IPS DF 19.7 (cell line): ENCODE measurements at regions not wholly inside any gene's neighbourhood (a gene's known extent, or its start where the extent isn't known, plus 50 kb on each side); places are given as distances from the start of the nearest gene placed in this dataset.

Source experiments
- DNase-seq: peaks from one replicate; pipeline ENCODE4 v3.0.0-alpha.2; 2013; ENCODE audit warnings: low read depth, low spot score

DNA sequence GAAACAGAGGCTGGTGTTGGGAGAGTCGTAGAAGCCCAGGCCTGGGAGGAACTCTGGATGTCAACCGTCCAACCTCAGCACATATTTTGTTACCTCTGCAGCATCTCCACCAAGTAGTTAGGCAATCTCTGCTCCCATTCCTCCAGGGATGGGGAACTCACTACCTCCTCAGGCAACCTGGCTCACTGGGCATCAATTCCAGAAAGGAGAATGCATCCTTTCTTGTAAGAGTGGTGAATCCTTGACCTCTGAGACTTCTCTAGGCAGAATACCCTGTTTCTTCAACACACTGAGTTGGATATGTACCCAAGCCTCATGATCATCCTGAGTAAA lies 136.7 kb upstream of the ZMIZ1 start:
- DNase-seq = no peak

DNA sequence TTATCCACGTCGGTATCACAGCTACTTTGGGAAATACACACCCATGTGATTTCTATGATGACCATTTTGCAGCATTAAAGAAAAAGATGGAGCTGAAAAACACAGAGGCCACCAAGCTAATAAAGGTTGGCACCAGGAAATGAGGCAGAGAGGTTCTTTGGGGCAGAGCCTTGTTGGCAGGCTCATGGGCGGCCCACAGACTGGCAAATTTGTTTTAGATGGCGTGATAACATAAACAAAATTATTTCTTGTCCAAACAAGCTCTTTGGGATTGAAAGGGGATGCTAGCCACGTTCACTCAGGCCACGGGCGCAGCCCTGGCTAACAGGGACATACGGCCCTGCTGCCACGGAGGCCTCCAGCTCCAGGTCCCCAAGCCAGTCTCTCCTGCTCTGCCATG lies 135.9 kb upstream of the ZMIZ1 start:
- DNase-seq = no peak

DNA sequence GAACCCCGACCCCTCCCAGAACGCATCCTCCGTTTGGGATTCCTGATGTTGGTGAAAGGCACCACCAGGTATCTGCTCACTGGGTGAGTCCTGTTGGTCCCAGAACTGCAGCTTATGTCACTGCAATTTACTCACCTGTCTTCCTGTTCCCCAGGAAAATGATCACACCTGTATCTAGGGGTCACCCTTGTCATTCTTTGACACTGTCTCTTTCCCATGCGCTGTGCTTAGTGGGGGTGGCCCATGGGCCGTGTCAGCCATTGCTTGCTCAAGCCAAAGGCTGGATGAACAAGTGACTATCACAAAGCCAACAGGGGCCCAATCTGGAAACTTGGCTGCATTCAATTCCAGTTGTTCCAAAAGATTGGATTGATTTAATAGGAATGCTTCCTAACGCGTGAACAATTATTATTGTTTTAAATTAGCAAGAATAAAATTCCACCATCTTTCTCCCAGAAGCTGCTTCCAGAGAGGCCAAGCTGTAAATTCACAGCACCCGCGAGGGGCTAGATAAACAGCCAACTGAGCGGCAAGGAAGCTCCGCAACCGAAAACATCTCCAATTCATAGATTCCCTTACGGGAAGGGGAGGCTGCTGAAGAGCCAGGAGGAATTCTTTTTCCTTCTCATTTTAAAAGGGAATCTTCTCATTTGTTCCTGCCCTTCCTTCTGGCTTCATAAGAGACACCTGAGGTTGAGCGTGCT lies 134.8 kb upstream of the ZMIZ1 start:
- DNase-seq = no peak

DNA sequence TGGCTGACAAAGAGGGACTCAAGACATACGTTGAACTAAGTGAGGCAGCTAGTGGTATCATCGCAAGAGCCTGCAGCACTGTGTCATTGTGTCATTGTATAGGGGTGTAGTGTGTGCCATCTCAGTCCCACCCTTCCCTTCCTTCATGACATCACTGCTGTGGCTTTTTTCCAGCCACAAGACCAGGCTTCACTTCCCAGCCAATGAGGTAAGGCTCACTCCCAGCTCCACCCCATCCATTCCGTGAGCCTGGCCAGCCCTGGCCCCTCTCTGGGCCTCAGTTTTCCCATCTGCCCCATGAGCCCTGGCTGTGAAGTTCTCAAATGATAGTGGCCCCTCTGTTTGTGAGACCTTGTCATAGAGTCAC lies 134.3 kb upstream of the ZMIZ1 start:
- no peak for DNase-seq

DNA sequence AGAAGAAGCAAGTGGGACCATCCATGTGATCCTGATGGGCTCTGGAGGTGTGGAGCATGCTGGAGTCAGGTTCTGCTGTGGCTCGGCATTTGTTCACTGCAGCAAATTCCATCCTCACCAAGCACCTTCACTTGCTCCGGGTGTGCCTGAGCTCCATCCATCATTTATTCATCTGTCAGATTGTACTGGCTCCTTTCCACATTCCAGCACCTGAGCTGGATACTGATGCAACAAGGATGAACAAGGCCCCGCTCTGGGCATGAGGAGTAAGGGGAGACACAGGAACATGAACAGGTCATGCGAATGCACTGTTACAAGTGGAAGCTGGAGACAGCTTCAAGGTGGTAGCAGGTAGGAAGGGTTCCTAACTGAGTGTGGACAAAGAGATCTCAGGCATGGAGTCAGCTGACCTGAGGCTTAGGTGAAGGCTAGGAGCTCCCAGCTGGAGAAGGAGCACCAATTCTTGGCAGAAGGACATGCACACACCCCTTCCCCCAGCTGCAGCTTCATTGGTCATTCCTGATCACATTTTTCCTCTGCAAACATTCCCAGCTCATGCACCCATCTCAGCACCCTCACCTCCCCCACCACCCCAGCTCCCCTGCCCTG lies 133.7 kb upstream of the ZMIZ1 start:
- DNase-seq = no peak

GRCh38 chr10:78935697-78936407 lies 132.9 kb upstream of the ZMIZ1 start:
- DNase-seq = no peak

DNA sequence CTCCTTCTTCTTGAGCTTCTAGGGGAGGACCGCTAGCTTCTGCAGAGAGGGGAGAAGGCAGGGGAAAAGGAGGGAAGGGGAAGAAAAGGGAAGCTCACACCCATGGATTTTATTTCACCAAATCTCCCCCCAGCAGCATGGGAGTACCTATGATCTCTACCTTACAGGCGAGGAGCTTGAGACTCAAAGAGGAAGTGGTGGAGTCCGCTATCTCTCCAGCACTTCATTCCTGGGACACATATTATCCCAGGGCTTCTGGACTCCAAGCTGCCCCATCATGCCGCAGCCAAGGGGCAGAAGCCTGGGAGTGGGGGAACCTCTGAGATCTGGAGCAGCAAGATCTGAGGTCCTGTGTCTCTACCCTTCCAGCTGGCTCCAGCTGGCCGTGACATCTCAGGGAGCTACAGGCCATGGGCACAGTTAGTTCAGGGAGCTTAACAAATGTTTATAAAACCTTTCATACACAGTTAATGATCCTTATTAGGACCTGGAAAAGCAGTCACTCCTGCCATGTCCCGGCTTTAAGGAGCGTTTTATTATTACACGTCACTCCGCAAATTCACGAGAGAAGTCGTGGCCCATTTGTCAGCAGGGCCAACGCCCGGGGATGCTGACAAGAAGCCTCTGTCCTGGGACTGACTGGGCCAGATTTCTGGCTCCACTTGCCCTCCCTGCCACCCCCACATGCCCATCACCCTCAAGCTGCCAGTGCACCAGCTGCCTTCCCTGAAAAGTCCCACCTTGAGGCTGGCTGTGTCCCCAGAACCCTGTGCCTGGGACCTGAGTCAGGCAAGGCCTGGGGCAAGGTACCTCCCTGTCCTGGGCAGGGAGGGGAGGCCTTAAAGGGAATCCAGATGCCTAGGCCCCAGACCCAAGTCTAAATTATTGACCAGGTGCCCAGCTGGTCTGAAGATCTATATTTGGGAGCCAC lies 132.1 kb upstream of the ZMIZ1 start:
- DNase-seq = no peak

DNA sequence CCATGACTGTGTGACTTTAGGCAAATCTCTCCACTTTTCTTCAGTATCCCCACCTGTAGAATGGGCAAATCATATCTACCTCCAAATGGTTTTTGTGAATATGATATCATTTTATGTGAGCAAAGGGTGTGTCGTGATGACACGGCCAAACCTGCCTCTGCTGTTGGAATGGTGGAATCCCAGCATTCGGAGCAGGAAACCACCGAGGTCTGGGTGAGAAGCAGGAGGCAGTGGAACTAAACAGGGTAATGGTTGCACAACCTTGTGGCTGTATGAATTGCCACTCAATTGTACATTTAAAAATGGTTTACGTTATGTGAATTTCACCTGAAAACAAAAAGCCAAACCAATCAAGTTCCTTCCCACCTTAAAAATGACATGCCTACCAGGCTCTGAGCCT lies 131.4 kb upstream of the ZMIZ1 start:
- DNase-seq = no peak

DNA sequence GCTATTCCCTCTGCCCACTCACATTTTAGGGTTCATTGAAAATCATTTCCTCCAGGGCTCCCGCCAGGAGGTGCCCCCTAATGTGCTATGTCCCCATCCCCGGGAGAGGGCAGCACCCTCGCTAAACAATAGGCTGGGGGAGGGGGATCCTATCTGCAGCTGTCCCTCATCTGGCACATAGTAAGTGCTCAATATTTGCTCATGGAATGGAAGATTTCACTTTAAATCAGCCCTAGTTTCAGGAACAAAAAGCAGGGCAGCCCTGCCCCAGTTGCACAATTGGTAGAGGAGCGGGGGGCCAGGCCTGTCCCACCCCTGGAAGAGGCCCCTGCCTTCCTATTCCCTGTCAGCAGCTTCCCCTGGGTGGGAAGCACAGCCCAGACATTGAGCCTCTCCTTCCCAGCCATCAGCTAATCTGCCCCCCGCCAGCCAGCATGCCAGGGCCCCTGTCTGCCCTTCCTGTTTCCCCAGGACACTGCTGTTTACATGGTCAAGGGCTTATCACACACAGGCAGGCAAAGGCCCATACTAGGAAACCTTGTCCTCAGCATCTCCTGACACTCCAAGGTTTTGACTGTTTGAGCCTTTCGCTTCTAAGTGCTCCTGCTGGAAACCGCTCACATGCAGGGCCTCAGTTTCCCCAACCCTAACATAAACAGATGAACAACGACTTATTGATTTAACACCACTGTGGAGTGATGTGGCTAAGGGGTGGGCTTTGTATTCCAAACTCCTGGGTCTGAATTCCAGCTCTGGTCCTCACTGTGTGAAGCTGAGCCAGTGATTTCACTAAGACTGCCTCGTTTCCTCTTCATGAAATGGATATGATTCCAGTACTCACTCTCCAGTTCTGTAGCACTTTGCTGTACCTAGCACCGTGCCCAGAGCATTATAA lies 130.7 kb upstream of the ZMIZ1 start:
- DNase-seq = no peak

DNA sequence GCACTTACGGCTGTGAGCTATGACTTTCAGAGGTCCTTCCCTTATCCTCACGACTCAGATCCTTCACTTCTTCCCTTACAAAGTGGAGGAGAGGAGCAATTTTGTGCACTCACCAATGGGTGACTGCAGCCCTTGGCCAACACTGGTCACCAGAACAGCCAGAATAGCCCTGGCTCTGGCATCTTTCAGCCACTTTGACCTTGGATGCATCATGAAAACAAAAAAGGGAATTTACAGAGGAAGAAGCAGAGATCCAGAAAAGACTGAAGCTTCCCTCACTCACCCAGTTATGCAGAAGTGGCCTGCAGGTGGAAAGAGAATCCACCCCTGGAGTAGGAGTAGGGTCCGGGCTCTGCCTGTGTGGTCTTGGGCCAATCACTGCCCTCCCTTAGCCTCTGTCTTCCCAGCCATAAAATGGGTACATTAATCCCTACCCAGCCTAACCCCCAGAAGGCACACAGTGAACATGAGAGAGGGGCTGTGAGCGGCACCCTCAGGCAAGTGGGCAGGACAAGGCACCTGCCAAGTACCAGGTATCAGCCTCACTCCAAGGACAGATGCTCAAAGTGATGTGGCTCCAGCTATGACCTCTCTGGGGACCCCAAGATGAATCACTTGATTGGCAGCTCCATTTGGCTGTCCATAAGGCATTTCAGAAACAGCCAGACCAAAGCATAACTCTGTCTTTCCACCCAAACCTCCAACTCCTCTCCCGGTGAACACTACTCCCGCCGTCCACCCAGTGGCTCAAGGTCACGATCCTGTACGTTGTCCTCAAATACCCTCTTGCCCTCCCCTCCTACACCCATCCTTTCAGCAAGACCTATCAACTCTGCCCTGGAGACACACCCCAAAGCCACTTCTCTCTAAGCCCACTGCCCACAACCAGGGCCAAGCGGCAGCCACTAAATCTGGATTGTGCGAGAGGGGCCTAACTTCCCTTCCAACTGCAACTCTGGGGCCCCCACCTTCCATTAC lies 129.8 kb upstream of the ZMIZ1 start:
- DNase-seq = no peak

DNA sequence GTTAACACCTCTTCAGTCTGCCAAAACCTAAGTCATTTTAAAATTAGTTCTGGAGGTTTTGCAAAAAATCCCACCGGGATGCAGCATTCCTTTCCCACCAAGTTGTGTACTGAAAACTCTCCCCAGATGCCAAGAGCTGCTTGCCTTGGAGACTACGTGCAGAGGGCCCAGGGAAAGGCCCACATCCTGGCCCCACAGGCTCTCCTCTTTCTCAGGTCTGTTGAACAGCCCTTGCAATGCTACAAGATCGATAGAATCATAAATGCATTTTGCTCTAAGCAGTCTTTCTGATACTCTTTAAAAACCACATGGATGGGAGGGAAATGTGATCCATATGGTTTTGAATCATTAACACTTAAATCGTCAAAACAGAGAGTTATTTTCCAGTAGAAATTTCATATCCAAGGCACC lies 126.7 kb upstream of the ZMIZ1 start:
- no peak for DNase-seq

DNA sequence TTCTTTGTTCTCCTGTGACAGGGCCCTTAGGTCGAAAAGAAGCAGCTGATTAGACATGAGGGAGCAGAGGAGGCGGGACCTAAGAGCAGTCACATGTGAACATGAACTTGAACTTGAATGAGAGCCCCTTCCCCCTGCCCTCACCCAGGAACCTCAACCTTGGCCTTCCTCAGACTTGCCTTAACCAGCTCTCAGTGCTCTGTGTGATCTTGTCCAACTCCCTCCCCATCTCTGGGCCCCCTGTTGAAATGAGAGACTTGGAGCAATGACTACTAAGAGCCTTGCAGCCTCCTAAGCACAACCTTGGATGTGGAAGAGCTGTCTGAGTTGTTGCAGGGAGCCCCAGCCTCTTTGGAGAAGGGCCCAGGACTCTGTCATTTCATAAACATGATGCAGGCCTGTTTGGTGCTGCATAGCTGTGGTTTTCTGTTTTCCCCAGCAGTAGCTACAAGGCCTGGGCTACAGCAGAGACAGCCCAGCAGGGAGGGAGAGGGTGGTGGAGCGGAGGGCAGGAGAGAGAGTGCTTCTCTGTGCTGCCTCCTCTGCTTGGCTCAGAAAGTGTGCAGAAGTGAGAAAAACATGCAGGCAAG lies 123.9 kb upstream of the ZMIZ1 start:
- no peak for DNase-seq

DNA sequence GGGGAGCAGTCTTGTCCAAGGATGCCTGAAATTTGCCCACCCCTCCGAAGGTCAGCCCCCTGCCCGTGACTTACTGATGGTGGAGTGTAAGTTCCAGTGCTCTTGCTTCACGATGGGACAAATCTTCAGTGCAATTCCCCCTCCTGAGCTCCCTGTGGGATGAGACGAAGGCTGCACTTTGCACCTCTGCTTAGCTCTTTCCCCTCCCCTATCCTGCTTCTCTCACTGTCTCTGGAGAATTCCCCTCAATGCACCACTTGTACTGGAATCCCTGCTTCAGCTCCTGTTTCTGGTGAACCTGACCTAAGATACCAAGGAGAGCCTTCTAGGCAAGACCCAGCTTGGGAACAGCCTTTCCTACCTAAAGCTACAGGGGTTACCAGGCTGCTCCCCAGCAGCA lies 122.9 kb upstream of the ZMIZ1 start:
- DNase-seq = no peak

- no peak for DNase-seq
These were observed 121.5 kb upstream of the ZMIZ1 start for GRCh38 chr10:78947226-78947625.

DNA sequence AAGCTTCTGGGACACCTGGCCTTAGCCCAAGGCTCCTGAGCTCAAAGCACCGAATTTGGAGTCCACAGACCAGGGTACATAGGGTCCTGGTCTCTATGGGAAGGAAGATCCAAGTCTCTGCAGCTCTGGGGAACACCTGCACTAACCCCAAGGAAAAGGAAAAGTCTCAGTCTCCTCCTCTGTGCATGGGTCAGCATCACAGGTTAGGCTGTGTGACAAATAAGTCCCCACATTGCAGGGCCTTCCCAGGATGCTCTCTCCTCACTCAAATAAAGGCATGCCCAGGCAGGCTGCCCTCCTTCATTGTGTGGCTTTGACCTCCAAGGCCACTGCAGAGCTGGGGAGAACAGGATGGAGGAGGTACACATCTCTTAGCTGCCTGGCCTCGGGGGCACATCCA lies 121.0 kb upstream of the ZMIZ1 start:
- DNase-seq = no peak

DNA sequence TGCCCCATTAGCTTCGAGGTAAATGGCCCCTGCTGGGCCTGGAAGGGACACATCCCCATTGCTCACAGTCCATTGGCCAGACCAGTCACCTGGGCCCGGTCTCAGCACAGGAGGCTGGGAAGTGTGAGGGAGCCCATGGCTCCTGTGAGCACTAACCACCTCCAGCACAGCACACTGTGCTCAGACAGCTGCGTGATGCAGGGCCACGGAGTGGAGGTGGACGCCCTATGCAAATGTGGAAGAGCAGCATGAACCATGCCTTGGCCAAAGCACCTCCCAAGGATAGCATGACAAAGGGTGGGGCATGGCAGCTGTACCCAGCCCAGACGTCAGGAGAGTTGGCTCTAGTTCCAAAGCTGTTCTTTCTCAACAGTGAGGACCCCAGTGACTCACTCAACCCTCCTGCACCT lies 120.1 kb upstream of the ZMIZ1 start:
- no peak for DNase-seq

DNA sequence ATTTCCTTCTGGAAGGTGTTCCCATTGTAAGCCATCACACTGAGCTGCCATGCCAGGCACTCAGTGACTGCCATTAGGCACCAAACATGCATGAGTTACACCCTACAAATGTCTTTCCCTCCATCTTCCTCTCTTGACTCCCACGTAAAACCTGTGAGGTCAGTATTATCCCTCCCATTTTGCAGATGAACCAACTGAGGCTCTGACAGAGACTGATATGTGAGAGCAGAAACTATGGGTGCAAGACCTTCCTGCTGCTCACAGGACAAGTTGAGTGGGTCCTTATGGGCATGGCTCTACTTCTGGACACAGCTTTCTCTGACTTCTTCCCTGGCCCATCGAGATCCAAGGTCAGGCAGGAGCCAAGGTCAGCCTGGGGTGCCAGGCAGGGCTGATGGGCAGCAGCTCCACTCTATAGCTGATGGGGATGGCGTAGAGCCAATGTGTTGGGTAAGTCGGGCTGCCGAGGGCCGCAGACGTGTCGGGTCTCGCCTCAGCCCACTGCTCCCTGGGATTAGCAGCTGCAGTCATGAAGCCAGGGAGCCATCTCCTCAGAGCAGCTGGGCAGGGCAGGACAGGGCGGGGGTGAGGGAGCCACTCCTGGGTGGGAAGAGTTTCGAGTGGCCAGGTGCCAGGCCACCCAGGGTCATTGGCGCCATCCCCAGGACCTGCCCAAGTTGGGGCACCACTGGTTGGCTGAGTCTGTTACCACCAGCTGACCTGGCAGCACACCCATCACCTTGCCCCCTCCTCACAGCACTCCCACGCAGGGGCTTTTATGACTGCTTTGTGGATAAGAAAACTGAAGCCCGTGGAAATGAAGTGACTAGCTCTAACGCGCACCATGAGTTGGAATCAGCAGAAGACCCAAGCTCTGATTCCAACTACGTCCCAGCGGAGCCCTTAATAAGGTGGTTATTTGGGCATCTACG lies 117.8 kb upstream of the ZMIZ1 start:
- no peak for DNase-seq

GRCh38 chr10:78952030-78952429 lies 116.7 kb upstream of the ZMIZ1 start:
- no peak for DNase-seq
